C4-2B (cell line): ENCODE measurements at regions not wholly inside any gene's neighbourhood (a gene's known extent, or its start where the extent isn't known, plus 50 kb on each side); places are given as distances from the start of the nearest gene placed in this dataset.

Experiments
- ZFX ChIP-seq: fragments of 450-650 bp; IDR thresholded peaks from 2 replicates; pipeline ENCODE4 v1.6.1; 2017
- TF ChIP-seq, protein P1 (sequence below): fragments of 450-650 bp; conservative IDR thresholded peaks from 2 replicates; pipeline ENCODE4 v1.5.1; 2017; ENCODE audit warnings: mild to moderate bottlenecking

GRCh38 chr10:9302140-9302746, 1247.8 kb downstream of the GATA3 start:
- TF ChIP-seq, protein P1, sequence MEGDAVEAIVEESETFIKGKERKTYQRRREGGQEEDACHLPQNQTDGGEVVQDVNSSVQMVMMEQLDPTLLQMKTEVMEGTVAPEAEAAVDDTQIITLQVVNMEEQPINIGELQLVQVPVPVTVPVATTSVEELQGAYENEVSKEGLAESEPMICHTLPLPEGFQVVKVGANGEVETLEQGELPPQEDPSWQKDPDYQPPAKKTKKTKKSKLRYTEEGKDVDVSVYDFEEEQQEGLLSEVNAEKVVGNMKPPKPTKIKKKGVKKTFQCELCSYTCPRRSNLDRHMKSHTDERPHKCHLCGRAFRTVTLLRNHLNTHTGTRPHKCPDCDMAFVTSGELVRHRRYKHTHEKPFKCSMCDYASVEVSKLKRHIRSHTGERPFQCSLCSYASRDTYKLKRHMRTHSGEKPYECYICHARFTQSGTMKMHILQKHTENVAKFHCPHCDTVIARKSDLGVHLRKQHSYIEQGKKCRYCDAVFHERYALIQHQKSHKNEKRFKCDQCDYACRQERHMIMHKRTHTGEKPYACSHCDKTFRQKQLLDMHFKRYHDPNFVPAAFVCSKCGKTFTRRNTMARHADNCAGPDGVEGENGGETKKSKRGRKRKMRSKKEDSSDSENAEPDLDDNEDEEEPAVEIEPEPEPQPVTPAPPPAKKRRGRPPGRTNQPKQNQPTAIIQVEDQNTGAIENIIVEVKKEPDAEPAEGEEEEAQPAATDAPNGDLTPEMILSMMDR = peak; percentile 64
- no peak for TF ChIP-seq ZFX
